ENCODE measurements at regions not wholly inside any gene's neighbourhood (a gene's known extent, or its start where the extent isn't known, plus 50 kb on each side); places are given as distances from the start of the nearest gene placed in this dataset.

DNA sequence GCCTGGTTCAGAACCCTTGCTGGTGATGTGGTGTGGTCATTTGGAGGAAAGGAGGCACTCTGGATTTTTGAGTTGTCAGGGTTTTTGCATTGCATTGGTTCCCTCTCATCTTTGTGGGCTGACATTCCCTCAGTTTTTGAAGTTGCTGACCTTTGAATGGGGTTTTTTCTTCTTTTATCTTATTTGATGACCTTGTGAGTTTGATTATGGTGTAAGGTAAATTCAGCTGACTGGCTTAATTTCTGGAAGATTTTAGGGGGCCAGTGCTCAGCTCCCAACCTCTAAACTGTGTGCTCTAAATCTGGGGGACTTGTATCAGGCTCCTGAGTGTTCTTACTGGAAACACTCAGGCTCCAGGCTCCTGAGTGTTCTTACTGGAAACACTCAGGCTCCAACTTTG, 225.9 kb downstream of the MEIS1 start:
- Histone ChIP-seq H3K4me1 (ENCODE audit: control insufficient read depth, insufficient read depth, low read length) (no peaks in the 10 kb centered on the region), H3K4me3 (ENCODE audit: low read depth in 2 of 2, low read length in 2 of 2) (no peak overlapping the region), H3K9me3 (ENCODE audit: control insufficient read depth, insufficient read depth, low read depth, low read length) (no peaks in the 10 kb centered on the region), H3K36me3 (ENCODE audit: control insufficient read depth, insufficient read depth, low read length) (no peaks in the 10 kb centered on the region), H3K27ac (ENCODE audit: low read length) (no peak overlapping the region), H3K27me3 (ENCODE audit: control insufficient read depth, insufficient read depth, low read length) (no peaks in the 10 kb centered on the region)
- ATAC-seq = no peak
- ChIA-PET POLR2A (no interaction called here), CTCF (no interaction called here)
- intact Hi-C loops (cut with micrococcal nuclease; ENCODE audit: unreplicated experiment) = no loop called here
- DNase-seq (ENCODE audit: low read depth, low spot score) = no peak
- BruUV-seq (replicated peaks) = no TSS peak
- in situ Hi-C loops (cut with HindIII; ENCODE audit: low pct_unique_long_range_greater_than_20kb, low sequenced_read_pairs) = no loop called here
- TF ChIP-seq, protein P1, sequence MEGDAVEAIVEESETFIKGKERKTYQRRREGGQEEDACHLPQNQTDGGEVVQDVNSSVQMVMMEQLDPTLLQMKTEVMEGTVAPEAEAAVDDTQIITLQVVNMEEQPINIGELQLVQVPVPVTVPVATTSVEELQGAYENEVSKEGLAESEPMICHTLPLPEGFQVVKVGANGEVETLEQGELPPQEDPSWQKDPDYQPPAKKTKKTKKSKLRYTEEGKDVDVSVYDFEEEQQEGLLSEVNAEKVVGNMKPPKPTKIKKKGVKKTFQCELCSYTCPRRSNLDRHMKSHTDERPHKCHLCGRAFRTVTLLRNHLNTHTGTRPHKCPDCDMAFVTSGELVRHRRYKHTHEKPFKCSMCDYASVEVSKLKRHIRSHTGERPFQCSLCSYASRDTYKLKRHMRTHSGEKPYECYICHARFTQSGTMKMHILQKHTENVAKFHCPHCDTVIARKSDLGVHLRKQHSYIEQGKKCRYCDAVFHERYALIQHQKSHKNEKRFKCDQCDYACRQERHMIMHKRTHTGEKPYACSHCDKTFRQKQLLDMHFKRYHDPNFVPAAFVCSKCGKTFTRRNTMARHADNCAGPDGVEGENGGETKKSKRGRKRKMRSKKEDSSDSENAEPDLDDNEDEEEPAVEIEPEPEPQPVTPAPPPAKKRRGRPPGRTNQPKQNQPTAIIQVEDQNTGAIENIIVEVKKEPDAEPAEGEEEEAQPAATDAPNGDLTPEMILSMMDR (IDR thresholded peaks at IDR 0.05) = no peak
- TF ChIP-seq, protein P2, sequence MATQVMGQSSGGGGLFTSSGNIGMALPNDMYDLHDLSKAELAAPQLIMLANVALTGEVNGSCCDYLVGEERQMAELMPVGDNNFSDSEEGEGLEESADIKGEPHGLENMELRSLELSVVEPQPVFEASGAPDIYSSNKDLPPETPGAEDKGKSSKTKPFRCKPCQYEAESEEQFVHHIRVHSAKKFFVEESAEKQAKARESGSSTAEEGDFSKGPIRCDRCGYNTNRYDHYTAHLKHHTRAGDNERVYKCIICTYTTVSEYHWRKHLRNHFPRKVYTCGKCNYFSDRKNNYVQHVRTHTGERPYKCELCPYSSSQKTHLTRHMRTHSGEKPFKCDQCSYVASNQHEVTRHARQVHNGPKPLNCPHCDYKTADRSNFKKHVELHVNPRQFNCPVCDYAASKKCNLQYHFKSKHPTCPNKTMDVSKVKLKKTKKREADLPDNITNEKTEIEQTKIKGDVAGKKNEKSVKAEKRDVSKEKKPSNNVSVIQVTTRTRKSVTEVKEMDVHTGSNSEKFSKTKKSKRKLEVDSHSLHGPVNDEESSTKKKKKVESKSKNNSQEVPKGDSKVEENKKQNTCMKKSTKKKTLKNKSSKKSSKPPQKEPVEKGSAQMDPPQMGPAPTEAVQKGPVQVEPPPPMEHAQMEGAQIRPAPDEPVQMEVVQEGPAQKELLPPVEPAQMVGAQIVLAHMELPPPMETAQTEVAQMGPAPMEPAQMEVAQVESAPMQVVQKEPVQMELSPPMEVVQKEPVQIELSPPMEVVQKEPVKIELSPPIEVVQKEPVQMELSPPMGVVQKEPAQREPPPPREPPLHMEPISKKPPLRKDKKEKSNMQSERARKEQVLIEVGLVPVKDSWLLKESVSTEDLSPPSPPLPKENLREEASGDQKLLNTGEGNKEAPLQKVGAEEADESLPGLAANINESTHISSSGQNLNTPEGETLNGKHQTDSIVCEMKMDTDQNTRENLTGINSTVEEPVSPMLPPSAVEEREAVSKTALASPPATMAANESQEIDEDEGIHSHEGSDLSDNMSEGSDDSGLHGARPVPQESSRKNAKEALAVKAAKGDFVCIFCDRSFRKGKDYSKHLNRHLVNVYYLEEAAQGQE (IDR thresholded peaks at IDR 0.05; ENCODE audit: insufficient read depth in 1 of 2, low read depth in 2 of 2, low read length in 1 of 2) = no peak
- TF ChIP-seq SIN3A (IDR thresholded peaks at IDR 0.05; ENCODE audit: borderline replicate concordance, insufficient read depth, low read depth, low read length) = no peak
- TF ChIP-seq POLR2AphosphoS5 (IDR thresholded peaks at IDR 0.05; ENCODE audit: low read depth, low read length) = no peak
- TF ChIP-seq TCF7L2 (IDR thresholded peaks at IDR 0.05; ENCODE audit: low read depth, low read length) = no peak

DNA sequence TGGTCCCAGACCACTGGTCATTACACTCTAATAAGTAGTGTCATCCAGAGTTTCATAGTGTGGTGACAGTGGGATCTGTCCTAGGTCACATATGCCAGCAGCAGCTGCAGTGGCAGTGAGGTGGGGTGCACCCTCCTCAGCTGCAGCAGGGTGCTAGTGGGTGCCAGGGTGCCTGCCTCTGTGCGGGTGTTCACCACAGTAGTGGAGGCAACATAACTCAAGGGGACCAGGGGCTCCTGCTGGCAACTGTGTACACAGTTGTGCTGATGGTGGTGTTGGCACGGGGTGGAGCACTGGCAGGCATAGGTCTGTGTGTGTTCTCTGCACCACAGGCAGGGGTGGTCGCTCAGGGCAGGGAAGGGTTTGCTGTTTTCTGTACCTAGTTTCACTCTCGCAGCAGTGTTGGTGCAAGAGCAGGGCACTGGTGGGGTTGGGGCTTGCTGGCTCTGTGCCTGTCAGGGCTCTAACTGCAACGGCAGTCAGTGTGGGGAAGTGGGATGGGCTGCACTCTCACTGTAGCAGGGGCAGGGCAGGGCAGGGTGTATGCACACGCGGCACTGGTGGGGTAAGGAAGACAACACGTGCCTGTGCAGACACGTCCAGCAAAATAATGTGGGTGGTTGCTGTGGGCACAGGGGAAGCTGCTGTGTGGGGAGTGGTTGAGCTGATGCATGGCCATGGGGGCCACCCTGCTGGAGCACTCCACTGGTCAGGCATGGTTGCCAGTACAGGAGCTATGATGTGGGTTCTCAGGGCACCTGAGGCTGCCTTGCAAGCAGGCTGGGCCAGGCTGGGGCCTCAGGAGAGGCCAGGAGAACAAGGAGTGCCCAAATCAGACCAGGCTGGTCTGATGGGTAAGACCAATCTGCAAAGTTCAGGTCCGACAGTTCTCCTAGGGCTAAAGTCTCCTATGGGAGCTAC, 226.6 kb downstream of the MEIS1 start:
- Histone ChIP-seq H3K9me3 (ENCODE audit: control insufficient read depth, insufficient read depth, low read depth, low read length) (no peaks in the 10 kb centered on the region), H3K27ac (ENCODE audit: low read length) (no peak overlapping the region), H3K4me1 (ENCODE audit: control insufficient read depth, insufficient read depth, low read length) (no peaks in the 10 kb centered on the region), H3K27me3 (ENCODE audit: control insufficient read depth, insufficient read depth, low read length) (no peaks in the 10 kb centered on the region), H3K4me3 (ENCODE audit: low read depth in 2 of 2, low read length in 2 of 2) (no peak overlapping the region), H3K36me3 (ENCODE audit: control insufficient read depth, insufficient read depth, low read length) (no peaks in the 10 kb centered on the region)
- TF ChIP-seq, protein P1 (IDR thresholded peaks at IDR 0.05) = no peak
- TF ChIP-seq TCF7L2 (IDR thresholded peaks at IDR 0.05; ENCODE audit: low read depth, low read length) = no peak
- TF ChIP-seq POLR2AphosphoS5 (IDR thresholded peaks at IDR 0.05; ENCODE audit: low read depth, low read length) = no peak
- TF ChIP-seq, protein P2 (IDR thresholded peaks at IDR 0.05; ENCODE audit: insufficient read depth in 1 of 2, low read depth in 2 of 2, low read length in 1 of 2) = no peak
- no peak for TF ChIP-seq SIN3A (IDR thresholded peaks at IDR 0.05; ENCODE audit: borderline replicate concordance, insufficient read depth, low read depth, low read length)
- no TSS peak for BruUV-seq (replicated peaks)
- CTCF ChIA-PET = no interaction called here
- in situ Hi-C loops (cut with HindIII; ENCODE audit: low pct_unique_long_range_greater_than_20kb, low sequenced_read_pairs) (no loop called here), intact Hi-C loops (cut with micrococcal nuclease; ENCODE audit: unreplicated experiment) (no loop called here)
- ATAC-seq (no peak), DNase-seq (ENCODE audit: low read depth, low spot score) (no peak)
- POLR2A ChIA-PET = no interaction called here
